ENCODE measurements at regions not wholly inside any gene's neighbourhood (a gene's known extent, or its start where the extent isn't known, plus 50 kb on each side); places are given as distances from the start of the nearest gene placed in this dataset.

DNA sequence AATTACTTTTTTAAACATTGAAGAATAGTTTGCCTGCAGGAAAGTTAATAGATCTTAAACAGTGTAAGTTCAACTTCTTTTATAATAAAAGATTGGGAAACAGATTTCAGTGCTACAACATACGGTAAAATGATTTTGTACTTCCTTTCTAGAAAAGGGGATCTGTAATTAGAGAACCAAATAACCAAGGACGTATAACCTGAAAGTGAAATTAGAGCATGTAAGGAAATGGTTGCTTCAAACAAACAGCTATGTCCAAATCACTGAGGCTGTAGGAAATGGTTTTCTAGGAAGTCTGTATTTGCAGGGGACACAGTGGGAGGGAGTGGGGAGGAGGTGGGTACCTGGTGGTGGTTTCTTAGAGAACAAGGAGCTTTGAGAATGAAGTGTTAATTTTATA lies 57.9 kb upstream of the EXOC6 start:
- peaks cover 0 to 1% (median 0%) of the 10 kb centered on the region in 8 donors for H3K9me3 Mint-ChIP-seq
- H3K36me3 Mint-ChIP-seq: no peaks in the 10 kb centered on the region
- H3K27me3 Mint-ChIP-seq: peaks cover 9 to 28% of the 10 kb centered on the region in 2 donors
- ChIA-PET CTCF (ENCODE audit: partially characterized antibody) (no interaction called here), POLR2A (ENCODE audit: partially characterized antibody) (no interaction called here)
- intact Hi-C loops (cut with micrococcal nuclease): no loop called here
- H3K27me3 ChIP-seq (ENCODE audit: insufficient read depth, low read length): no peaks in the 10 kb centered on the region
- DNase-seq: no peak
- H3K4me1 ChIP-seq (ENCODE audit: insufficient read depth, low read length): no peaks in the 10 kb centered on the region
- H3K36me3 ChIP-seq (ENCODE audit: insufficient read depth, low read length): no peaks in the 10 kb centered on the region
- no peak overlapping the region for H3K27ac ChIP-seq (ENCODE audit: low read depth, low read length)
- no peak overlapping the region for H3K4me3 Mint-ChIP-seq
- no peaks in the 10 kb centered on the region for H3K9me3 ChIP-seq (ENCODE audit: control insufficient read depth in 1 of 2, low read length in 2 of 2)
- H3K27ac Mint-ChIP-seq: no peak overlapping the region
- no peak overlapping the region for H3K4me3 ChIP-seq (ENCODE audit: low read length in 2 of 2)
- no peaks in the 10 kb centered on the region for H3K4me1 Mint-ChIP-seq

GRCh38 chr10:92792661-92793060 lies 55.7 kb upstream of the EXOC6 start:
- ChIA-PET POLR2A (ENCODE audit: partially characterized antibody) (no interaction called here), CTCF (ENCODE audit: partially characterized antibody) (no interaction called here)
- H3K4me1 Mint-ChIP-seq: no peaks in the 10 kb centered on the region
- Histone ChIP-seq H3K27ac (ENCODE audit: low read depth, low read length) (no peak overlapping the region), H3K4me3 (ENCODE audit: low read length in 2 of 2) (no peak overlapping the region), H3K27me3 (ENCODE audit: insufficient read depth, low read length) (no peaks in the 10 kb centered on the region), H3K4me1 (ENCODE audit: insufficient read depth, low read length) (no peaks in the 10 kb centered on the region), H3K9me3 (ENCODE audit: control insufficient read depth in 1 of 2, low read length in 2 of 2) (no peaks in the 10 kb centered on the region), H3K36me3 (ENCODE audit: insufficient read depth, low read length) (no peaks in the 10 kb centered on the region)
- DNase-seq: no peak
- intact Hi-C loops (cut with micrococcal nuclease): no loop called here
- H3K27me3 Mint-ChIP-seq: peaks cover 11 to 26% of the 10 kb centered on the region in 2 donors
- H3K36me3 Mint-ChIP-seq: no peaks in the 10 kb centered on the region
- no peak overlapping the region for H3K4me3 Mint-ChIP-seq
- H3K27ac Mint-ChIP-seq: no peak overlapping the region
- H3K9me3 Mint-ChIP-seq: peaks cover 0 to 6% (median 0%) of the 10 kb centered on the region in 8 donors
